ENCODE measurements at regions not wholly inside any gene's neighbourhood (a gene's known extent, or its start where the extent isn't known, plus 50 kb on each side); places are given as distances from the start of the nearest gene placed in this dataset.

- DNase-seq, result no peak
Observed at GRCh38 chr2:128867936-128868636, 549.4 kb upstream of the HS6ST1 start.

DNA sequence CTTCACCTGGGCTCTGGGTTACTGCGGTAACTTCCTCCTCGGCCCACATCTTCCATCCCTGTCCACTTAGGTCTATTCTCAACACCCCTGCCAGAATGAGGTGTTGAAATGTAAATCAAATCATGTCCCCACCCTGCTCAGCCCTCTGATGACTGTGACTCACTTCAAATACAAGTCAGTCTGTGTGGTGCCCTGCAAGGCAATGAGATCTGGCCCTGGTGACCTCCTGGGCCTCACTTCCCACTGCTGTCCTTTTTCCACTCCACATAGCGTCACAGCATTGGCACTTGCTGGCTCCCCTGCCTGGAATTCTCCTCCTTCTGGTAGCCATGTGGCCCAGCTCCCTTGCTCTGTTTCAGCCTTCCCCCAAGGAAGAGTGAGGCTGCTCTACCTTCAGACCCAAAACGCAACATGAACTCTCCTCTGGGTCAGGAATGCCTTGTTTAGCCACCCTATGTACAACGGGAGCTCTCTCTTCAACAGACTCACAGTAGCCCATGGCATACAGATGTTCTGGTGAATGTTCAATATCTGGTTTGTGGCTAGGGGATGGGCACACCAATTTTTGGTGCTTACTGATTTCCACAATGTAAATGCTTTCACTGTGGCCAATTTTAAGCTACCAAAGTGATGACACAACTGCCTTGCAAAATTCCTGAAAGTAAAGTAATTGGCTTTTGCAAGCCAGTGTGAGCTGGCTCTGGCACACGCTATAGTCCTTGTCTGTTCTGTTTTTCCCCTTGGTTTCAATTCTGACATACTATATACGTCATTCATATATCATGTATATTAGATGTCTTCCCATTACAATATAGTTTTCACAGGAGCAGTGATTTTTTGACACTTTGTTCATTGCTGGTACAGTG lies 550.3 kb upstream of the HS6ST1 start:
- no peak for DNase-seq

DNA sequence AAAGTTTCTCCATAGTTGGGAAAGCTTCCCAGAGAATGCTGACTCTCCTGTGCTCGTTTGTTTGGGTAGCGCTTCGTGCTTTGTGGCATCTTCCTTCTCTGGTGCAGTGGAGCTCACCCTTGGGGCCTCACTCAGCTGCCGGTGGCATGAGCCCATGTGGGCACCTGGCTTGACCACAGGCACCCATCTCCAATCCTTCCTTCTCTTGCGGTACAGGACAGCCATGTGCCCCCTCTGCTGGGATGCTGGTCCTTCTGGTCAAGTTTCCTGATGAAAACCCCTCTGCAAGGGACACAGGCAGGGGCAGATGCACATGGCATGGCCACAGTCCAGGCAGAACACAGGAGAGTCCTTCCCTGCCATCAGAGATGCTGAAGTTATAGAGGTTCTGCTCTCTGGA lies 555.9 kb upstream of the HS6ST1 start:
- no peak for DNase-seq

- no peak for DNase-seq
Observed at GRCh38 chr2:128876986-128877983, 558.6 kb upstream of the HS6ST1 start.

- DNase-seq, result no peak
Observed at GRCh38 chr2:128879161-128879560, 560.5 kb upstream of the HS6ST1 start.

DNA sequence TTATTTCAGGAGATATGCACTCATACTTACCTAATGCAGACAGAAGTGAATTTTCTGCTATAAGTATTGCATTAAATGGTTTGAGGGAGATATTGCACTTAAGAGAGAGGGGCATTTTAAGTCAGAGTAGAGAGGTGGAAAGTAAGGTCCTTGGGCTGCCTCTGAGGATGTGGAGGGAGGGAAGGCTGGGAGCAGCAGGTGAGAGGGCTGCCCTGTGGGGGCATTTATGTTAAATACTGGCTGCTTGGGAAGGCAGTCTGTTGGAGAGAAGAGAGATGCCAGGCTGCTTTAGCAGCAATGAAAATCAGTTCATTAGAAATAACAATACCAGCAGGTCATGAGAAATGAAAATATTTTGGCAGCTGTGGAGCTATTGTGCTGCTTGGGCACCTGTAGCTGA lies 576.2 kb upstream of the HS6ST1 start:
- DNase-seq, result no peak

DNA sequence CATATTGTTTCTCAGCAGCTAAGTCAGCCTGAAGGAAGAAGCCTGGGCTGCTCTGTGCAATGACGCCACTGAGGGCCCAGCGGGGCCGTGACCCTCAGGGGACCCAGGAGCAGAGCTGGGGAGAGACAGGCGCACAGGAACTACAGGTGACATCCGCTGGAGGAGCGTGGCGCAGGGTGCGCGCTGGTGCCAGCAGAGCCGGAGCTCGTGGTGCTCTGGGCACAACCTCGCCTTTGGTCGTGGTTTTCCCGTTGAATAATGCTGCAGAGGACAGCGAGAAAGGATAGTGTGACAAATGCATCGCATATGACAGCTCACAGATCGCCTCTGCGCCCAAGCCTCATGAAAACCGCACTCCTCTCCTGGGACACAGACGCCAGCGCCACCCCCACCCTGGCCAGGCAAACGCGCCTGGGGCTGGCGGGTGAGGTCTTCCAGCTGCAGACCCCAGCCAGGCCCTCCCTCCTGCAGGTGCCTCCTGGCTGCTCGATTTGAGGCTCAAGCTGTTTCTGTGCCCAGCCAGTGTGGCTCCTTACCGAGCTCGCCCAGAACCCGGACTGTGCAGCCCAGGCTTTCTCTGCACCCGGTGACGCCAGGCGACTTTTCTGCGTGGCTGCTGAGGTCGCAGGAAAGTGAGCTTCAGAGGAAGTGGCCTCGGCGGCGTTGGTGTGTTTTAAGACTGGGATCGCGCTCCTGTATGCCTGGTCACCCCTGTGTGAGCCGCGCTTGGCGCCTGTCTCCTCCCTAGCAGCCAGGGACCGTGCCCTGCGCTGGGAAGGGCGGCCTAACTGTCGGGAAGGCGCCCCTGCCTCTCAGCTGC lies 583.1 kb upstream of the HS6ST1 start:
- no peak for DNase-seq

DNA sequence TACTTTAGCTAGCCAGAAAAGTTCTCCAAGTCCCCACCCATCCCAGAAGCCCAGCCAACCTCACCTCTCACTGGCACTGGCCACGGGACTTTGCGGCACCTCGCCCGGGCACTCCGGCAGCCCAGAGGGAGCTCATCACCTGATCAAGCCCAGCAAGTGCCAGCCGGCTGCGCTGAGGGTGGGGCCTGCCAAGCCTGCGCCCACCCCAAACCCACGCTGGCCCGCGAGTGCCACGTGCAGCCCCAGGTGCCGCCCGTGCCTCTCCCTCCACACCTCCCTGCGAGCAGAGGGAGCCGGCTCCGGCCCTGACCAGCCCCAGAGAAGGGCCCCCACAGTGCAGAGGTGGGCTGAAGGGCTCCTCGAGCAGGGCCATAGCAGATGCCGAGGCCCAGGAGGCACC lies 585.0 kb upstream of the HS6ST1 start:
- no peak for DNase-seq

GRCh38 chr2:128911276-128911675 lies 592.6 kb upstream of the HS6ST1 start:
- DNase-seq, result no peak

DNA sequence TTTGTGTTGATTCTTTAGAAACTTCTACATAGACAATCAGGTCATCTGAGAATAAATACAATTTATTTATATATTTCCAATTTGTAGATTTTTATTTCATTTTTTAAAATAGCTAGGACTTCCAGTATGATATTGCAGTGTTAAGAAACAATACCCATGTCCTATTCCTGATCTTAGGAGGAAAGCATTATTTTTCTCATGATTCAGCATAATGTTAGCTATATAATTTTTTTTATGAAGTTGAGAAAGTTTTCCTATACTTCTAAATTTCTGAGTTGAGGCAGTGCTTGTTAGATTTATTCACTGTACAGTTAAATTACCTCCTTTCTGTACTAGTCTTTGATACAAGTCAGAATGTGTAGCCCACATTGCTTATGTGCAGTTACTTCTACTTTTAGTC lies 595.7 kb upstream of the HS6ST1 start:
- DNase-seq, result no peak

DNA sequence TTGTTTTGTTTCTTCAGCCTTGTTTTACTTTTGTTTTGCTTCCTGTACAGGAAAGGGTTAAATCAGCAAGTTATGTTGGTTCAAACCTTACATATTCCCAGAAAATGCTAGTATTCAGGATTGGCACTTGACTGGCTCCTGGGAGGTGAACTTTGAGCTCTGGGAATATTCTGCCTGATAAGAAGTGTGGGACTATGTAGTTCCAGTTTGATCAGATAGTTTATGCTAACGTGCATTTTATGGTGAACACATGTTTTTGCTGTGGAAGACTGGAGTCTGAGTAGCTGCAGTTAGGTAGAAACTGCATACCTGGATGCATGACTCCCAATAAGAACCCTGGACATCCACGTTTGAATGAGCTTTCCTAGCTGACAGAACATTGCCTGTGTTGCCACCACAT lies 603.1 kb upstream of the HS6ST1 start:
- DNase-seq, result no peak

DNA sequence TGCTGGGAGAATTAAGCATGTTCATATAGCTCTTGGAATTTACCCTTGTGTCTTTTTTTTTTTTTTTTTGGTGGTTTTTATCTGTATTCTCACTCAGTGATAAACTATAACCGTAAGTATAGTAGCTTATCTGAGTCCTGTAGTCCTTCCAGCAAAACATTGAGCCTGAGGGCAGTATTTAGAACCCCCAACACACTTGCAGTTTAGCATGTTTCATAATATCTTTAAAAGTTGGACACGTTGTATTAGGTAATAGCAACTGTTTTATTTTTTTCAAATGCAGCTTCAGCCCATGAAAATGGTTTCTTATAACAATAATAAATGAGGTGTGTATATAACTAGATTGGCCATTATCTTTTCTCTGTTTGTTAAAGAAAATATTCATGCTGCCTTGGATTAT lies 603.5 kb upstream of the HS6ST1 start:
- DNase-seq, result no peak

- DNase-seq, result no peak
Observed at GRCh38 chr2:128925631-128926030, 607.0 kb upstream of the HS6ST1 start.

- DNase-seq, result no peak
Observed at GRCh38 chr2:128930101-128930500, 611.4 kb upstream of the HS6ST1 start.

DNA sequence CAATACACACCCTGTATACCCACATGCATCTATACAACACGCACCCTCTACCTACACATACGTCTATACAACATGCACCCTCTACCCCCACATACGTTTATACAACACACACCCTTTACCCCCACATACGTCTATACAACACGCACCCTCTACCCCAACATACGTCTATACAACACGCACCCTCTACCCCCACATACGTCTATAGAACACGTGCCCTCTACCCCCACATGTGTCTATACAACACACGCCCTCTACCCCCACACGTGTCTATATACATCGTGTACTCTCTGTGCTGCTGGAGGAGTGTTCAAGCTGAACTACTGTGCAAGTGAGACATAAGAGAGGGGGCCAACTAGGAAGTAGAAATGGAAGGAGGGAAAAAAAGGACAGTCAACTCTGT lies 621.7 kb upstream of the HS6ST1 start:
- DNase-seq, result no peak

GRCh38 chr2:128941751-128942150 lies 623.1 kb upstream of the HS6ST1 start:
- DNase-seq, result no peak

DNA sequence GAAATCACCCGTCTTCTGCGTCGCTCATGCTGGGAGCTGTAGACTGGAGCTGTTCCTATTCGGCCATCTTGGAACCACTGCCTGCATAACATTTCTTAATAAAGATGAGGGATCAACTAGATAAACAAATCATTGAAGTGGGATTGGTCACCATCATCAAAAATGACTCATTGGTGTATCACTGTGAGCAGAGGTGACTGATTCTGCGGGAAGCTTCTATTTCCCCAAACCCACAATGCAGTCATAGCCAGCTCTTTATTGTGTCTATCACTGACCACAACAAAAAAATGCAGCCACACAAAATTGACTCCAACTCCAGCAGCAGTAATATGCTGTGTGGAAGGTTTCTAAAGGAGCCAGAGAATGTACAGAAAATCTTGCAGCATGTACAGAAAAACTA lies 630.7 kb upstream of the HS6ST1 start:
- DNase-seq, result no peak

- DNase-seq, result no peak
Observed at GRCh38 chr2:128950758-128951157, 632.1 kb upstream of the HS6ST1 start.

GRCh38 chr2:128958241-128958640 lies 639.6 kb upstream of the HS6ST1 start:
- no peak for DNase-seq

DNA sequence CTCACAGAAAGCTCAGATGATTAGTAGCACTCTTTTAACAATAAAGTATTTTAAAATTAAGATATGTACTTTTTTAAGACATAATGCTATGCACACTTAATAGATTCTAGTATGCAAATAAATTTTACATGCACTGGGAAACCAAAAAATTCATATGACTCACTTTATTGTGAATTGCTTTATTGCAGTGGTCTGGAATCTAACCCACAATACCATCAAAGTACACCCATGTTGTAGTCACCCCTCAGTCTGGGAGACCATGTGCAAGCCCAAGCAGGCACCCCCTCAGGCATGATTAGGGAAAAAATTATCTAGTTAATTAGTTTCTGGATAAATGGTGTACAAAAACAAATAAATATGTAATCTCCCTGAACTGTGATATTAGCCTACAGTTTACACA lies 649.0 kb upstream of the HS6ST1 start:
- DNase-seq, result no peak

DNA sequence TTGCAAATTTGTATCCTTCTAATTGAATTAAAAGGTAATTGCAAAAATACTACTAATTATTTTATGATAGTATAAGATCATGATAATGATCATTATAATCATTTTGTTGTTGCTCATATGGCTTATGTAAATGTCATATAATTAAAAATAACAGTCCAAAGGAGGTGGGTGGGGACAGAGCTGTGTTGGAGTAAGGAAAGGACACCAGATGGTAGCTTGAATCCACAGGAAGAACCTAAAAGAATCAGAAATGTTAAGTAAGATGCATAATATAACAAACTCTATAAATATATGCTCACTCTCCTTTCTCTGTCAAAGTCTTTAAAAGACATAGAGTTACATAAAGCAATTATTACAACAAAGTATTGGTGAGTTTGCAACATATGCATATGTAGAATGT lies 650.7 kb upstream of the HS6ST1 start:
- DNase-seq, result no peak
